H1 (cell line): ENCODE measurements at regions not wholly inside any gene's neighbourhood (a gene's known extent, or its start where the extent isn't known, plus 50 kb on each side); places are given as distances from the start of the nearest gene placed in this dataset.

ENCODE experiments used
- CTCF ChIA-PET: fragments of 300-600 bp; sonication (Branson Sonifier 250); formaldehyde crosslinking; loops from one replicate; lab custom pipeline; 2021; ENCODE audit not compliant: partially characterized antibody; lab: Charles Lee
- POLR2A ChIA-PET: fragments of 300-600 bp; sonication (Branson Sonifier 250); formaldehyde crosslinking; loops from one replicate; lab custom pipeline; 2021; ENCODE audit warnings: inconsistent platforms; ENCODE audit not compliant: partially characterized antibody; lab: Charles Lee
- DNase-seq, 2 experiments: peaks; one replicate each; pipeline versions ENCODE4 v3.0.0 to v3.0.0-alpha.2; 2010 to 2022; ENCODE audit warnings: low spot score in 2 of 2, low read depth in 1 of 2, mixed read lengths in 1 of 2
- FAIRE-seq: peaks from 2 replicates; lab custom pipeline; 2011; peaks lifted over from hg19 to GRCh38; lab: Jason Lieb, UNC
- H2AFZ ChIP-seq: 2 replicates; pipeline ENCODE4 v1.8.1; 2012; ENCODE audit warnings: low read length, inconsistent platforms
- H2AK5ac ChIP-seq: 2 replicates; pipeline ENCODE4 v1.6.1; 2013; ENCODE audit warnings: low read depth, low read length
- H2BK120ac ChIP-seq: replicated peaks from 2 replicates; pipeline ENCODE3; 2013; ENCODE audit warnings: low read depth, low read length, inconsistent platforms
- H2BK12ac ChIP-seq: 2 replicates; pipeline ENCODE4 v1.6.1; 2013; ENCODE audit warnings: low read depth, low read length
- H2BK15ac ChIP-seq: 2 replicates; pipeline ENCODE4 v1.6.1; 2013; ENCODE audit warnings: low read length
- H2BK20ac ChIP-seq: 2 replicates; pipeline ENCODE4 v1.6.1; 2013; ENCODE audit warnings: low read length
- H2BK5ac ChIP-seq: 2 replicates; pipeline ENCODE4 v1.6.1; 2013; ENCODE audit warnings: low read depth, low read length
- H3K14ac ChIP-seq: 2 replicates; pipeline ENCODE4 v1.6.1; 2013; ENCODE audit warnings: inconsistent platforms; ENCODE audit not compliant: insufficient read length
- H3K18ac ChIP-seq: 2 replicates; pipeline ENCODE4 v1.6.1; 2013; ENCODE audit warnings: low read length; ENCODE audit errors: extremely low read depth
- H3K23ac ChIP-seq: 2 replicates; pipeline ENCODE4 v1.6.1; 2013; ENCODE audit warnings: inconsistent platforms; ENCODE audit not compliant: insufficient read length
- H3K23me2 ChIP-seq: 2 replicates; pipeline ENCODE4 v1.6.1; 2013; ENCODE audit warnings: low read depth, low read length
- H3K27ac ChIP-seq: 2 replicates; pipeline ENCODE4 v1.6.1; 2011; ENCODE audit warnings: low read depth, low read length, inconsistent platforms
- H3K27me3 ChIP-seq, 4 experiments: replicated peaks in 1 of 4; 1 replicate in 1 of 4; 2 replicates in 3 of 4; pipeline versions ENCODE4 v1.6.1 to v1.8.1; 2011 to 2013; ENCODE audit warnings: low read length in 3 of 4, mild to moderate bottlenecking in 3 of 4, inconsistent platforms in 2 of 4, mixed read lengths in 2 of 4, moderate library complexity in 1 of 4; ENCODE audit not compliant: control insufficient read depth in 3 of 4, insufficient read depth in 3 of 4; ENCODE audit errors: extremely low read depth in 1 of 4
- H3K36me3 ChIP-seq, 4 experiments: 2 replicates each; pipeline versions ENCODE4 v1.6.1 to v1.8.1; 2011 to 2013; ENCODE audit warnings: mild to moderate bottlenecking in 4 of 4, low read length in 3 of 4, moderate library complexity in 2 of 4, control low read depth in 1 of 4, inconsistent platforms in 1 of 4; ENCODE audit not compliant: insufficient read depth in 4 of 4, control insufficient read depth in 2 of 4
- H3K4ac ChIP-seq: replicated peaks from 2 replicates; pipeline ENCODE3; 2013; ENCODE audit warnings: low read length, low read depth, mixed read lengths, inconsistent platforms; ENCODE audit not compliant: insufficient read length
- H3K4me1 ChIP-seq, 4 experiments: replicated peaks in 1 of 4; 1 replicate in 1 of 4; 2 replicates in 3 of 4; pipeline versions ENCODE4 v1.6.1 to v1.8.1; 2011 to 2013; ENCODE audit warnings: low read length in 3 of 4, inconsistent platforms in 2 of 4, mixed read lengths in 1 of 4; ENCODE audit not compliant: insufficient read depth in 4 of 4, control insufficient read depth in 3 of 4
- H3K4me2 ChIP-seq, 2 experiments: 2 replicates each; pipeline versions ENCODE4 v1.6.1 to v1.8.1; 2011 to 2013; ENCODE audit warnings: low read depth in 2 of 2, low read length in 2 of 2, control low read depth in 1 of 2, inconsistent platforms in 1 of 2, mild to moderate bottlenecking in 1 of 2; ENCODE audit not compliant: insufficient read depth in 1 of 2
- H3K4me3 ChIP-seq, 4 experiments: fragments of 200-600, 300-600 bp in 1 of 4; sonication (generic), shearing (Covaris generic), sonication (Bioruptor Twin) in 1 of 4; 2 replicates each; pipeline versions ENCODE4 v1.5.1 to v1.8.1; 2011 to 2016; ENCODE audit warnings: low read length in 4 of 4, low read depth in 3 of 4, control low read depth in 2 of 4, inconsistent platforms in 2 of 4, mild to moderate bottlenecking in 2 of 4, mixed read lengths in 1 of 4, moderate library complexity in 1 of 4; ENCODE audit not compliant: insufficient read depth in 2 of 4; ENCODE audit errors: extremely low read depth in 1 of 4
- H3K56ac ChIP-seq: replicated peaks from 2 replicates; pipeline ENCODE3; 2013; ENCODE audit warnings: low read depth, mild to moderate bottlenecking, mixed read lengths, low read length, inconsistent platforms; ENCODE audit not compliant: insufficient read length
- H3K79me1 ChIP-seq: 2 replicates; pipeline ENCODE4 v1.6.1; 2013; ENCODE audit warnings: low read depth, low read length, control low read depth
- H3K79me2 ChIP-seq, 2 experiments: 2 replicates each; pipeline versions ENCODE4 v1.6.1 to v1.8.1; 2012 to 2013; ENCODE audit warnings: low read length in 2 of 2, mild to moderate bottlenecking in 2 of 2, inconsistent platforms in 1 of 2; ENCODE audit not compliant: insufficient read depth in 2 of 2, control insufficient read depth in 1 of 2
- H3K9ac ChIP-seq, 4 experiments: replicated peaks in 1 of 4; 1 replicate in 1 of 4; 2 replicates in 3 of 4; pipeline versions ENCODE4 v1.6.1 to v1.8.1; 2011 to 2013; ENCODE audit warnings: low read depth in 3 of 4, low read length in 3 of 4, control low read depth in 2 of 4, mild to moderate bottlenecking in 2 of 4, moderate library complexity in 2 of 4, inconsistent platforms in 1 of 4; ENCODE audit errors: extremely low read depth in 1 of 4
- H3K9me3 ChIP-seq, 2 experiments: 2 replicates each; pipeline versions ENCODE4 v1.6.1 to v1.8.1; 2012 to 2013; ENCODE audit warnings: mild to moderate bottlenecking in 2 of 2, moderate library complexity in 2 of 2, control low read depth in 1 of 2, inconsistent platforms in 1 of 2, low read depth in 1 of 2, low read length in 1 of 2, mixed read lengths in 1 of 2; ENCODE audit not compliant: insufficient read depth in 2 of 2
- H4K20me1 ChIP-seq, 2 experiments: replicated peaks in 1 of 2; 2 replicates each; pipeline versions ENCODE3 to v1.8.1; 2011 to 2013; ENCODE audit warnings: inconsistent platforms in 2 of 2, low read length in 2 of 2, mild to moderate bottlenecking in 1 of 2; ENCODE audit not compliant: insufficient read depth in 2 of 2, control insufficient read depth in 1 of 2
- H4K5ac ChIP-seq: 2 replicates; pipeline ENCODE4 v1.6.1; 2013; ENCODE audit warnings: low read length, low read depth, mixed read lengths, inconsistent platforms; ENCODE audit not compliant: insufficient read length
- H4K8ac ChIP-seq: 2 replicates; pipeline ENCODE4 v1.8.0; 2013; ENCODE audit warnings: mild to moderate bottlenecking, moderate library complexity, low read length, inconsistent platforms; ENCODE audit not compliant: insufficient read depth; ENCODE audit errors: extremely low read depth
- H4K91ac ChIP-seq: replicated peaks from 2 replicates; pipeline ENCODE3; 2013; ENCODE audit warnings: low read length, mixed read lengths, inconsistent platforms; ENCODE audit not compliant: insufficient read length
- CBX8 ChIP-seq: fragments of 300-800, 300-1000 bp; sonication (generic); IDR thresholded peaks from 2 replicates; pipeline ENCODE4 v1.7.1; 2016; ENCODE audit warnings: low read depth, low read length, borderline replicate concordance
- CHD2 ChIP-seq: IDR thresholded peaks from 2 replicates; pipeline ENCODE4 v1.6.1; 2012; ENCODE audit warnings: low read length, improper control_type of control experiment
- KDM5A ChIP-seq: fragments of 200-600 bp; IDR thresholded peaks from 2 replicates; pipeline ENCODE4 v1.7.1; 2012; ENCODE audit warnings: mild to moderate bottlenecking, low read length, inconsistent platforms, mixed read lengths
- NRF1 ChIP-seq: IDR thresholded peaks from 2 replicates; pipeline ENCODE4 v1.6.1; 2011; ENCODE audit warnings: mild to moderate bottlenecking, low read depth, low read length, improper control_type of control experiment
- POLR2AphosphoS5 ChIP-seq: IDR thresholded peaks from 2 replicates; pipeline ENCODE4 v1.6.1; 2011; ENCODE audit warnings: low read depth, low read length
- RBBP5 ChIP-seq: IDR thresholded peaks from 2 replicates; pipeline ENCODE4 v1.7.1; 2012; ENCODE audit warnings: low read depth, mild to moderate bottlenecking, inconsistent platforms, low read length, moderate library complexity, borderline replicate concordance
- RNF2 ChIP-seq: fragments of 200-900, 300-1000 bp; sonication (generic); IDR thresholded peaks from 2 replicates; pipeline ENCODE4 v1.7.1; 2016; ENCODE audit warnings: borderline replicate concordance, low read depth, mild to moderate bottlenecking, antibody characterized with exemption, low read length; ENCODE audit not compliant: poor library complexity, severe bottlenecking; ENCODE audit errors: missing control alignments
- SP2 ChIP-seq: IDR thresholded peaks from 2 replicates; pipeline ENCODE4 v1.6.1; 2012; ENCODE audit warnings: mild to moderate bottlenecking, low read length, inconsistent platforms
- SP4 ChIP-seq: IDR thresholded peaks from 2 replicates; pipeline ENCODE4 v1.6.1; 2012; ENCODE audit warnings: low read length, inconsistent platforms
- WGBS, 2 experiments: shearing (Covaris generic) in 1 of 2; methylation state at CpG; one replicate each; pipeline versions ENCODE4 v1.1.6 to v1.1.7; 2013 to 2015; ENCODE audit warnings: low lambda C conversion rate in 2 of 2, mixed read lengths in 2 of 2, inconsistent platforms in 1 of 2, low coverage in 1 of 2, missing lambda C conversion rate in 1 of 2; ENCODE audit not compliant: insufficient replicate concordance in 2 of 2, insufficient coverage in 1 of 2, insufficient read length in 1 of 2; ENCODE audit errors: extremely low coverage in 1 of 2, missing lambda C conversion rate in 1 of 2; 5-methylcytosine and 5-hydroxymethylcytosine counted together

- no peak overlapping the region for H4K8ac ChIP-seq
- no peaks in the 10 kb centered on the region for H3K79me2 ChIP-seq
- H2AK5ac ChIP-seq = no peak overlapping the region
- DNase-seq (no peak), FAIRE-seq (no peak)
- no peaks in the 10 kb centered on the region for H3K79me1 ChIP-seq
- no peaks in the 10 kb centered on the region for H3K36me3 ChIP-seq
- H4K20me1 ChIP-seq = no peaks in the 10 kb centered on the region
- no peak overlapping the region for H3K4me3 ChIP-seq
- no peak overlapping the region for H2BK20ac ChIP-seq
- H3K4me1 ChIP-seq = no peaks in the 10 kb centered on the region
- H2BK5ac ChIP-seq = no peak overlapping the region
- H2BK12ac ChIP-seq = no peak overlapping the region
- H4K5ac ChIP-seq = no peak overlapping the region
- H2AFZ ChIP-seq = peak overlapping the region; percentile 97; the same call in 1 of the 2 replicates
- 72% methylated on average over 1 of the region's 1 CpG; no CpG with 5 or more reads in 1 of the 2 experiments for WGBS, 2 experiments
- no peaks in the 10 kb centered on the region for H3K23me2 ChIP-seq
- H3K14ac ChIP-seq = no peak overlapping the region
- TF ChIP-seq KDM5A = no peak
- TF ChIP-seq CBX8 = no peak
- TF ChIP-seq CHD2 = no peak
- TF ChIP-seq NRF1 = no peak
- no peak for TF ChIP-seq SP4
- no peak for TF ChIP-seq RNF2
- TF ChIP-seq RBBP5 = no peak
- no peak for TF ChIP-seq POLR2AphosphoS5
- no peak for TF ChIP-seq SP2
- H3K27ac ChIP-seq = peak overlapping the region; percentile 9; the same call in 1 of the 2 replicates
- no peak overlapping the region for H3K4me2 ChIP-seq
- no peak overlapping the region for H3K18ac ChIP-seq
- H2BK15ac ChIP-seq = no peak overlapping the region
- POLR2A ChIA-PET = no interaction called here
- no peak overlapping the region for H3K23ac ChIP-seq
- H4K91ac ChIP-seq = no peak overlapping the region
- H3K4ac ChIP-seq = no peak overlapping the region
- CTCF ChIA-PET = interaction anchor here (1.0 kb wide), 1 partner anchor 18 kb away, joined by 3 read pairs; no protein-coding TSS in a partner anchor
- H3K9me3 ChIP-seq = no peaks in the 10 kb centered on the region
- H3K27me3 ChIP-seq = no peaks in the 10 kb centered on the region
- no peak overlapping the region for H2BK120ac ChIP-seq
- no peak overlapping the region for H3K9ac ChIP-seq
- H3K56ac ChIP-seq = no peak overlapping the region
Observed at GRCh38 chr3:96677156-96677555, 137.2 kb upstream of the EPHA6 start.
